Ecto neural progenitor cell (in vitro differentiated cells): ENCODE measurements at regions not wholly inside any gene's neighbourhood (a gene's known extent, or its start where the extent isn't known, plus 50 kb on each side); places are given as distances from the start of the nearest gene placed in this dataset.

Source experiments
- DNase-seq: peaks from one replicate; pipeline ENCODE4 v3.0.0-alpha.2; 2018; ENCODE audit warnings: low spot score

DNA sequence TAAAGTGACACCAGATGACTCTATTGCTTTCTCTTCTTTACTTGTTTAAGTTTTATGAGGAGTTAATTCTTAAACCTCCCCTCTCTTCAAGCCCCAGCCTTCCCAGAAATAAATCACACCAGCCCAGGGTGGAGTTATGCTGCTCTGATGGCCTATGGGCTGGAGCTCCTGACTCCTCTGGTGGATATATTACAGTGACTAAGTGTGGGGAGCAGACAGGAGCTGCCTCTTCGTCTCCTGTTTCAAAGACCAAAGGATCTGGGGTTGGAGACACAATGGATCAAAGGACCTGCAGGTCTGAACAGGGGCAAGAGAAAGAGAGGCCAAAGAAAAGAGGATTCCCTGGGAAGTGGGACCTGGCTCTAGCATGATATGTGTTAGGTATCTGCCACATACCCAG, 312.0 kb upstream of the MSX2 start:
- no peak for DNase-seq

DNA sequence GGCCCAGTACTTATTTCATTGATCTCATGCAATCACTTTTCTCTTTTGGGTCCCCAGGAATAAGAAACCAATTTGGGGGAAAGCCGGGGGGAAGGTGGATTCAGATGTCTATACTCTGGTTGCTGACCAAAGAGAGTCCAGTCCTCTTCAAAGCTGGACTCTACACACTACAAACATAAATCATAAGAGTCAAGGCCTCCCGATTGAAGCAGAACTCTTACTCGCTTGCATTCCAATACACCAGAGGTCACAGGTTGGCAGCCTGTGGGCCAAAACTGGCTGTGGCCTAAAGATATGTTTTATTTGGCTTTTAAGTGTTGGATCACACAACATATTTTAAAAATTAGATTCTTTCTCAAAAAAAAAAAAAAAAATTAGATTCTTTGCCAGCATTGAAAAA, 311.4 kb upstream of the MSX2 start:
- no peak for DNase-seq

DNA sequence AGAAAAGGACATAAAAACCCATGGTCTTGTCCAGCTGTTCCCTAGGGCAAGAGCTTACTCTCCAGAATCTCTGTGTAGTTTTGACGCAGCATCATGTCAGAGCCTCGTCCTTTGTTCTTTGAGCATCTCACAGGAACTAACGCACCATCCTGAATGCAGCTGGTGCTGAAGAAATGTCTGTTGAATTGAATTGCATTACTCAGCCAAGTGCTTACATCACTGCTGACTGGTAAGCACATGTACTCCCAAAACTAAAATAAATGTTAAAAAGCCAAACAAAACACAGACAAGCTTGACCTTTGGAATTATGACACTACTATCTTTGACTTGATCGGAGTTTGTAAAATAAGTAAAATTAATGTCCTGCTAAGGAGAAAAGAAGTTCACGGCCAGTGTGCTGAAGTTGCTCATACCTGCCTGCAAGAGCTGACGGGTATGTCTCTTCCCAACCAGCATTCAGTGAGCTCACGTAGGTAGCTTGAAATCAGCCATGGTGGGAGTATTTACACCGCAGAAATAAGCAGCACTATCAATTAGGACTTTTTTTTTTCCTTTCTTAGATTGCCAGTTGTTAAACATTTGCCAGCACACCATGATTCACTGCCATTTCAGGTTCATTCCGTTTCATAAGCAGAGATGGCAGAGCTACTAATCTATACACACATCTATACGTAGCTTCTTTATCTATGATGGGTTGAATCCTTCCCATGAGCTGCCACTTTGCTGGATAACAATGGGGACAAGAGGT, 310.6 kb upstream of the MSX2 start:
- DNase-seq: no peak

DNA sequence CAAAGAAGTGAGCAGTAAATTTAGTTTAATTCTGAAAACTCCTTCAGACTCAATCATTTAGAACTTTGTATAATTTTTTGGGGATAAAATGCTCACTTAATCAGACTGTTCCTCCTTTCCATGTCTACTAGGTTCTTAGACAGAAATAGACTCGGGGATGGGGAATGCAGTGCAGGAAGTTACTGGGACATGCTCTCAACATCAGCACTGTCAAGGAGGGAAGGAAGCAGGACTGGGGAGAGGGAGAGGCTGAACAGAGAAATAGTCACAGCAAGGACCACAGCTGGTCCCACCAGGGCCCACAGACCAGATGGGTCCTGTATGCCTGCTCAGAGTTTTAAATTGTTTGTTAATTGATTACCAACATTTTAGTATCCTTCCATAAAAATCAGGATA, 310.1 kb upstream of the MSX2 start:
- no peak for DNase-seq

DNA sequence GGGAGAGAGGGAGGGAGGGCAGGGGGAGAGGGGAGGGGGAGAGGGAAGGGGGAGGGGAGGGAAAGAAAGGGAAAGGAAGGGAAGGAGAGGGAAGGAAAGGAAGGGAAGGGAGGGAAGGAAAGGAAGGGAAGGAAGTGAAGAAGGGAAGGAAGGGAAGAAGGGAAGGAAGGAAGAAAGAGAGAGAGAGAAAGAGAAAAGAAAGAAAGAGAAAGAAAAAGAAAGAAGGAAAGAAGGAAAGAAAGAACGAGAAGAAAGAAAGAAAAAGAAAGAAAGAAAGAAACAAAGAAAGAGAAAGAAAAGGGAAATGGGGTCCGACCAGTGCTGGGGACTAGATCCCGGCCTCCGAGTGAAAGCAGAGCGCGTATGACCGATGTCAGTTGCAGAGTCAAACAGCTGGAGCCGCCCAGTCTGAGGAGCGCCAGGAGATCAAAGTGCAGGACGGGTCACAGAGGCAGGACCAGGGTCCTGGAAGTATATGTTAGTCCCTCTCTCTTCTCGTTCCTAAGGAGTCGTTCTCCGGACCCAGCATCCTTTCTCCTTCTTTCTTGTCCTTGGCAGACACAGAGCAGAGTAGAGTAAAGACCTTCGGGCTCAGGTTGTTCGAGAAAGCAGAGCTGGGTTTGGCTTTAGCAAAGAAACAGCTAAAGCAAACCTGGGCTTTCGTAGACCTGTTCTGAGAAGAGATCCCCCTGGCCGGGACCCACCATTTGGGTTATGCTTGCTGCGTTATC, 305.4 kb upstream of the MSX2 start:
- DNase-seq: peak; percentile 66

DNA sequence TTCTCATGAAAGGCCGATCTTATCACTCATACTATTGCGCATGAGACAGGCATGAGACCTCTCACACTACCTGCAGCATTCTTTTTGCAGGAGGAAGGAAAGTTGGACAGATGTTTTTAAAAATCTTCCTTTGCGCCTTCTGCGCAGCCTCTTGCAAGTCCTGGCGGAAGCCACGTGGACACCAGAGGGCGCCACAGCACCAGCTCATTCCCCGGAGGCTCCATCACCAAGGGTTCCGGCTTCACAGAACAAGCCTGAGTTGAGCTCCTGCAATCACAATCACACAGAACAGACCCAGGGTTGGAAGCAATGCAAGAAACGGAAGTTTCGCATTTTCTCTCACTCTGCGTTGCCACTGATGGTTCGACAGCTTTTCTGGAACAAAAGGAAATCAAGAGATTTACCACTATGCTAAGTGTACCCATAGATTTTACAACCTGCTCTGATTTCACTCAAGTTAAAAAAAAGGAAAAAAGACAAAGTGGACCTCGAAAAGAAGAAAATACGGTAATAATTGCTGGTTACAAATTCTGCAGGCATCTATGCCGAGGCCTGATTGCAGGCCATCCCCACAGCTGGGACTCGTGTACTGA, 304.7 kb upstream of the MSX2 start:
- peak; percentile 95 for DNase-seq

DNA sequence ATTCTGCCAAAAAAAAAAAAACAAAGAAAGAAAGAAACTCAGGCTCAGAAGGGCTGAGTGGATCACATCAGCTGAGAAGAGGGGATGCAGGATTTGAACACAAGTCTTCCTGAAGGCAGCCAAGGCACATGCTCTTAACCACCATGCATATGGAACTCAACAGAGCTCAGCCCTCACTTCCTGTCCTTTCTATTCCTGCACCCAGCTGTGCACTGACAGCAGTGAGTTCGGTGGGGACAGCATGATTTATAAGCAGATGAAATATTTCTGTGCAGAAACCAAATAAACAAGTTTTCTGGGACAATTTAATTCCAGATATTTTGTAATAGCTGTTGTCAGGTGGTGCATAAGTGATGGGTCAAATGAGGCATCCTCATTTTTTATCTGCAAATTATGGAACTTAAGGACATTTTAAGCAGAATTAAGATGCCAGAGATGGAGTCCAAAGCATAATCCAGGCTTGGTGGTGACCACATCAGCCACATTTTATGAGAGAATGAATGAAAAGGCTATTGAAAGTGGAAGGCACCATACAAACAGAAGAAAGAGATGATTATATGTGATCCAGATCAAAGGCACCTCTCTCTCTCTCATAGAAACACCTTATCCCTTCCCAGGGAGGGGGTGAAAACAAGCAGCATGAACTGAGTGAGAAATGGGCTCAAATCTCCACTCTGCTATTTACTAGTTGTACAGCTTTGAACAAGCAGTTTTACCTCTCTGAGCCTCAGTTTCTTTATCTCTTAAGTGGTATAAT, 303.6 kb upstream of the MSX2 start:
- no peak for DNase-seq

DNA sequence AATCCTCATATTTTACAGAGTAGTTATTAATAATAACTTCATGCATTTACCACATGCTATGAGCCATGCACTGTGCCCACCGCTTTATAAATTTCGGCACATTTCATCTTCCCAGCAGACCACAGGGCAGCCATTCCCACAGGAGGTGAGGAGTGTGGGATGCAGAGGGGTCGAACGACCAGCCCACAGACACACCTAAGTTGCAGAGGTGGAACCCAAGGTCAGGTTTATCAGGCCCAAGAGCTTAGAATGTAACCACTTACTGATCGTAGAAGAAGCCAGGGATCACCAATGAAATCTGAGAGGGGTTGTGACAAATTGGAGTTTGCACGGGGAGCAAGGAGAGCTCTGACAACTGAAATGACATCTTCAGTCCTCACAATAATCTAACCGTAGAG, 303.0 kb upstream of the MSX2 start:
- DNase-seq: no peak

DNA sequence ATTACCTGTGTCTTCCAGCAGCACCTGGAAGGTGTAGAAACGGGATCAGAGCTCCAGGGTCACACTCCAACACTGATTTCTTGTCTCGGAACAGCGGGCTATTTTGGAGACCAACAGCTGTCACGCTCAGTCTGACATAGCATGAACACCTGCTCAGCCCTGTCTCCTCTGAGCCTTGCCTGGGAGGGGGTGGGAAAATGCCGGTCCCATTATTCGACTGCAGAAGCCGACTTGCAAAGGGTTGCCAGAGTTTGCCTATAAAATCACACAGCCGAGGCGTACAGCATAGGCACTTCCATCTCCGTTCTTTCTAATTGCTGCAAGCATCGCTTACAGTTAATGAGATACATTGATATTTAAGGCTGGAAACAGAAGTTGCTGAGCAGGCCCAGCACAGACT, 300.8 kb upstream of the MSX2 start:
- DNase-seq: no peak

DNA sequence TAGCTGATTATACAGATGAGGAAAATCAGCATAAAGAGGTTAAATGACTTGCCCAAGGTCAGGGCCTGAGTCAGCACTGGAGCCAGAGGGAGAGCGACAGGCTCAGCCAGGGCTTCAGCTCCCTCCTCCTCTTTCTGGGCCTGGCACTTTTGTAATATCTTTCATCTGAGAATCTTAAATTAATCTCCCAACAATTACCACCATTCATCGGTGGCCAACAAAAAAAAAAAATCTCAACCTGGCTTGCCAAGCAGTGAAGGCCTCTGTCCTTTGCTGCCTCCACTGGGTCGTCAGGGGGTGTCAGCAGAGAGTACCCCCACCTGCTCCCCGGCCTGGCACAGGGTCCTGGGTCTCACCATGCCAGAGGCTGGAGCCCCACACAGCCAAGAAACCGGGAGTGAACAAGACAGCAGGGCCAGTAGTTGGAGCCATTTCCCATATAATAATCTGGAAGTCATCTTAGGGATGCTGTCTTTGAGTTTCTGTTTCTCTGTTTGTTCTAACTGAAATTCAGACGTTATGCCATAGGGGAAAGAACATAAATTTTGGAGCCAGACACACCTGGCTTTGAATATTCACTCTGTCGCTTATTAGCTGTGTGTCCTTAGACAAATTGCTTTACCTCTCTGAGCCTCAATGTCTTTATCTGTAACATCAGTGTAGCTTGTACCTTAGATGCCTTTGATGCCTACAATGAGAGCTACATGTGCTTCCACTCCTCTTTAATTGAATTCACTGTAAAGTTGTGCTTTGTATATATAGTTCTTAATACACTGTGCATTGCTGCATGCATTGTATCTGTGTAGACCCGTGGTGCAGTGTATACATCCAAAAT, 299.9 kb upstream of the MSX2 start:
- DNase-seq: no peak

DNA sequence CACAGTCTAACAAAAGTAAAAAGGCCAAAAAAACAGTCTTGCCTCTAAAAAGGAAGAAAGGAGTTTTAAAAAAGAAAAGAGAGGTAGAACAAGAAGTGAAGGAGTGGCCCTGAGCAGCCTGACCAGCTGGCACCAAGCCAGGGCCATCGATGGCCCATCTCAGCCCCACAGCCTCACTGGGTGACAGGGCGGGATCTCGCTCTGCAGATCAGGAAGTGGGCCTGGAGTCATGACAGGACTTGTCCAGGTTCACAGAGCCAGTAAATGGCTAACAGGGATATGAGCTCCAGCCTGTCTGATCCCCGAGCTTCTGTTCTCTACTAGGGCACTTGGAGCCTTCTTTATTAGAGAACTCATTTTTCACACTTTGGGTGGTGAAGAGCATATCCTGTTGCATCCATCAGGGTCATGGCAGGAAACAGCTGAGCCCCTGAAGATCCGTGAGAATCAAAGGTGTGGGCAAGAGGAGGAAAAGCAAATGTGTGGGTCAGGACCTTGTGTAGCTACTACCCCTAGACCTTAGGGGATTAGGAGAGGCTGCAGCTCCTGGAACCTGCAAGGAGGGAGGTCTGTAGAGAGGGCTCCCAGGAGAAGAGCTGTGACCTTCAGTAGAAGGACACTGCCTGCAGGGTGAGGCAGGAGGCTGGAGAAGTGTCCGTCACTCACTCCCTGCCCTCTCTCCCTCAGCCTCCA, 299.0 kb upstream of the MSX2 start:
- DNase-seq: no peak

DNA sequence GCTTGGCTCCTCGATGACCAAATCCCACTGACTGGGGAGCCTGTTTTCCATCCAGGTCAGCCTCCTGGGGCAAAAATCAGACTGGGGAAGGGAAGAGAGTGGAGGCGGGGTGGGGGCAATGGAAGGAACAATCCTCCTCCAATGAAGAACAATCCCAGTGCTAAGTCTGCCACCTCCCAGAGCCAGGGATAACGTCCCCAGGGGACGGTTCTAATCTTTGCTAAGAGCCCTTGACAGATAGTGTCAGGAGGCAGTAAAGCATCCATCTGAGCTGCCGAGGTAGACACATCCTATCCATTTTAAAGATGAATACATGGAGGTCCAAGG, 298.5 kb upstream of the MSX2 start:
- no peak for DNase-seq

DNA sequence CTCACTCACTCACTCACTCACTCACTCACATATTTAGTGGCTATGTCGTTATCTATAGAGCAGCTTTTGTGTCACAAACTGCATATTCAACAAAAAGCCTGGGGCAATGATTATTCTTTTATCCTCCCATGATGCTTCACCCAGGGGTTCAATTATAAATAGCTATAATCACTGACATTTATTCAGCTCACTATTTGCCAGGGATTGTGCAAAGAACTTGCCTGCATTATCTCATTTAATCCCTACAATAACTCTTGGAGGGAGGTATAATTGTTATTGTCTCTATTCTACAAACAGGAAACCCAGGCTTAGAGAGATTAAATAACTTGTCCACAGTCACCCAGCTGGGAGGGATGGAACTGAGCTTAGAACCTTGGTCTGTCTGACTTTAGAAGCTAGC, 298.0 kb upstream of the MSX2 start:
- DNase-seq: no peak

DNA sequence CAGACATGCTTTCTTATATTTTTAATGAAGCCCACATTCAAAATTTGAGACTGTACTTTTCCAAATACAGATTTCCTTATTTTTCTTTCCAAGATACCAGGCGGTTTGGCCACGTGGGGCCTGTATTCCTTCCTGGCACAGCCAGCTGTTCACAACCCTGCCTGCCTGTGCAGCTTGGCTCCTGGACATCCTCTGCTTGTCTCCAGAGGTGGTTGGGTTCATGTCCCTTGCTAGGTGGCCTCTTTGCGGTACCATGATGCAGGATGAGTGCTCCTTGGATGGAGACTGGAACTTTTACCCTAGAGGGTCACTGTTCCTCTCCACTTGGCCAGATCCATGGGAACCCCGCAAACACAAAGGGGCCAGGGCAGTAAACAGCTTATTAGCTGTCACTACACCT, 297.5 kb upstream of the MSX2 start:
- no peak for DNase-seq

DNA sequence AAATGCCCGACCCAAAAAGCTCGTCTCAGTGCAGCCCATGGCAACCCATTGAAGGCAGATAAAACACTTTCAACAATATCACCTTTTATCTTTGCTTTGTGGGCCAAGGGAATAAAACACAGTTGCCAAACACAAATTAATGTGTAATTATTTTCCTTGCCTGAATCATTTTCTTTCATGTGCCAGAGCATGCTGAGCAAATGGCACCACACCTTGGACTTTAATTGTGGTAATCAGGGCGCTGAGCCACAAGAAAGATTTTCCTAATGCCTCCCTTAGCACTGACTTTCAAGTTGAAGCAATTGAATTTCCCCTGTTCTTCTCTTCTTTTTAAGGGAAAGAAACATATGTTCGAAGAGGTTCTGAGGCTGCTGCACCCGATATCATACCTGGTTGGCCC, 297.1 kb upstream of the MSX2 start:
- DNase-seq: no peak

DNA sequence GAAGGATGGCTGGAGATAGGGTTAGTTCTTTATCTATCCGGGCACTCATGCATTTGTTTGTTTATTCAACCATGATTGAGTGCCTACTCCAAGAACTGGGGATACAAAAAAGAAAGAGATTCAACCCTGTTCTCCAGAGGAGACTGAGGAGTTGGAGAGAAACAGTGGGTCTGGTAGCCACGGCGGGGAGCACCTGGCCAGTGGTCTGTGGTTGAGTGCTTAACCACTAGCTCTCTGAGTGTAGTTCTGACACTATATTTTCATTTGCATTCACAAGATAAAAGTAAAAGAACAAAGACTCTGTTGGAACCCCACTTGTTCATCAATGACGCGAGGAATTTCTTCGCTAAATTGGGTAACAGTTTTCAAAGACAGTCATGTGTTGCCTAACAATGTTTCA, 295.5 kb upstream of the MSX2 start:
- no peak for DNase-seq

DNA sequence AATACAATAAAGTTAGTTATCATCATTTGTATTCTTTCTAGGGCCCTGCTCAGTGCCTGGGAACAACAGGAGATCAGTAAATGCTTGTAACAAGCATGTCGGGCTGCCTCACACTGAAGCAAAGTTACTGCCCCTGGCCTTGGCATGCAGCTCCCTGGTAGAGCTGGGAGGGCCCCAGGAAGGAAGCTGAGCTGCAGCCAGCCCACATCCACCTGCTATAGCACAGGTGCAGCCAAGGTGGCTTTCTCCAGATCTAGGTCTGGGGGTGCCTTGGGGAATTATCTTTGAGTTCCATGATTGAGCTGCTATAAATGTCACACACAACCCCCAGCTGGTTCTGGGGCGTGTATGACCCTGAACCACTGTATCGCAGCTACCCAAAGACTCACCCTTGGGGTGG, 293.4 kb upstream of the MSX2 start:
- no peak for DNase-seq

DNA sequence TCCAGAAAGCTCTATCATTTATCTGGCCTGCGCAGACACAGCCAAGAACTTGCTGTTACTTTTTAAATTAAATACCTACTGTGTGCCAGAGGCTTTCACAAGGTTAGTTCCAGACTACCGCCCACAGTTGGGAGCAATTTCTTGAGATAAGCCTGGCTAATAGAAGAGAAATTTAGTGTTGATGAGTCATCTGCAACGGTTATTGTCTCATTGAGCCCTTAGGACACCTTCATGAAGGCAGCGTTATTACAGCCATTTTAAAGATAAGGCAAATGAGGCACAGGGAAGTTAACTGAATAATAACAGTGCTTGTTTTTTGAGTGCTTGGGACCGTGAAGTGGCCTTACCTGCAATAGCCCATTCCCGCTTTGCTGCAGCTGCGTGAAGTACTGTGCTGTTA, 292.9 kb upstream of the MSX2 start:
- no peak for DNase-seq

DNA sequence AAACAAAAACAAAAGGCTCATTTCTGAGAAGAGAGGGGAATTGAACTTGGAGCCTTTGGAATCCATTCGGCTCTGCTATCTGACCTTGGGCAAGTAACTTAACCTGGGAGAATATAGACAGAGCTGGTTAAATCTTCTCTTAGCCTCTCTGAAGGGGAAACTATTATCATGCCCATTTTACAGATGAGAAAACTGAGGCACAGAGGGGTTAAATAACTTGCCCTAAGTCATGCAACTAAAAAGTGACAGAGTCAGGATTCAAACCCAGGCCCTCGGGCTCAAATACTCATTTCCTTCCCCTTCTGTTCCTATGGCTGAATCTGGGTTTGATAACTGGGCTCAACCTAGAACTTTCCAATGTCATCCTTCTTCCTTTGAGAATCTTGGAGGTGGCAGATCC, 291.3 kb upstream of the MSX2 start:
- no peak for DNase-seq

DNA sequence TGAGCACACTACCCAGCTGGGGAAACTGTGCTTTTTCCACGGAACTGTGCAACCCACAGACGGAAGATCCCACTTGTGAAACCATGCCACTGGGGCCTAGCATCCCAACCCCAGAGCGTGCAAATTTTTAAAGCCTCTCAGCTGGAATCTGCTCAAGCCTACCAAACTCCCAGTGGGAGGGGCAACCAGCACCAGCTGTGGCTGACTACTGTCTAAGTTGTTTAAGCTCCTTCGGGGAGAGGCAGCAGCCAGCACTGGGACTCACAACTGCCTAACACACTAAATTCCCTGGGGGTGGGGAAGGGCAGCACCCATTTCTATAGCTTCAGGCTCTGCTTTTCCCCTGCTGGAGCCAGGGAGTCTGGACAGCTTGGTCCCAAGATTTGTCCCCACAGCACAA, 287.6 kb upstream of the MSX2 start:
- DNase-seq: peak; percentile 61

DNA sequence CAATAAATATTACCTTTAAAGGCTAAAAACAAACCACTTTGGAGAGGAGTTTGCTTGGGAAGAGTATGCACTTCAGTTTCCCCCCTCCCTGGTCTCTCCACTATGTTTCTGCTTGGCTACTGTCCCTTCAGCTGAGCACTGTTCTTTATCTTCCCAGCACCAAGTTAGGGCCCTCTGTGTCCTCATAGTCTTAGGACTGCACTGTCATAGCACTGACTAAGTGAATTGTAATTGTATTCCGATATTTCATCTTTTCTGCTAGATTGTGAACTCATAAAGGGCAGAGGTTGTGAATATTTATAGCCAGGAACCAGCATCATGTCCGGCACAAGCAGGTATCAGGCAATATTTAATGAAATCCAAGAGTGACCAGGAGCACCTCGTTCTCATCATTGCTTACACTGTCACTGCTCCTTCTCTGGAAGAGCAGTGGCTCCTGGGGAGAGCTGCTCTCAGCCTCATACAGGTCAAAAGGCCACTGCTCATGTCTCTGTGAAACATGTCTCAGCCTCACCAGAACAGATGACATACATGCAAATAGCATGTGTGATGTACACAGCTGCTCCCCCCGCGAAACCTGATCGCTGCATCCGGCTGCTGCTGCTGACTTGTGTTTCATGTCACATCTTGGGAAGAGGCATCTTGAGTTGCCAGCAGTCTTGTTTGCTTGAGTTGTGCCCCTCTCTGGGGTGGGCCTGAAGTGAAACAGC, 279.7 kb upstream of the MSX2 start:
- no peak for DNase-seq
